ENCODE measurements at regions not wholly inside any gene's neighbourhood (a gene's known extent, or its start where the extent isn't known, plus 50 kb on each side); places are given as distances from the start of the nearest gene placed in this dataset.

GRCh38 chr11:114986365-114986764 lies 308.0 kb downstream of the NXPE2 start:
- no peak overlapping the region for H3K4me3 ChIP-seq (ENCODE audit: low read depth in 1 of 3, low read length in 3 of 3)
- no peak overlapping the region for H3K27ac ChIP-seq (ENCODE audit: low read depth in 1 of 2, low read length in 2 of 2)
- H3K9ac ChIP-seq (ENCODE audit: low read depth in 1 of 2, low read length in 2 of 2), result no peak overlapping the region
- no peaks in the 10 kb centered on the region for H3K36me3 ChIP-seq (ENCODE audit: control insufficient read depth in 4 of 4, insufficient read depth in 3 of 4, low read depth in 1 of 4, low read length in 3 of 4)
- WGBS, result 87% methylated on average over 6 of the region's 6 CpGs
- H3K9me3 ChIP-seq (ENCODE audit: control insufficient read depth in 4 of 4, low read length in 3 of 4), result no peaks in the 10 kb centered on the region
- TF ChIP-seq SP1 (IDR thresholded peaks at IDR 0.05) (no peak), EGR1 (IDR thresholded peaks at IDR 0.05; ENCODE audit: low read depth in 2 of 2) (no peak), JUND (IDR thresholded peaks at IDR 0.05) (no peak), FOXA1 (IDR thresholded peaks at IDR 0.05) (no peak), YY1 (IDR thresholded peaks at IDR 0.05) (no peak), RAD21 (IDR thresholded peaks at IDR 0.05) (no peak), GABPA (IDR thresholded peaks at IDR 0.05 in 1 of 2, conservative IDR thresholded peaks at IDR 0.05 in 1 of 2) (no peak), HNF4G (IDR thresholded peaks at IDR 0.05) (no peak), REST (IDR thresholded peaks at IDR 0.05) (no peak), ATF3 (IDR thresholded peaks at IDR 0.05) (no peak), ZBTB33 (IDR thresholded peaks at IDR 0.05) (no peak), NR2F2 (IDR thresholded peaks at IDR 0.05) (no peak), TAF1 (conservative IDR thresholded peaks at IDR 0.05) (no peak), MAX (IDR thresholded peaks at IDR 0.05) (no peak)
- TF ChIP-seq, protein P1, sequence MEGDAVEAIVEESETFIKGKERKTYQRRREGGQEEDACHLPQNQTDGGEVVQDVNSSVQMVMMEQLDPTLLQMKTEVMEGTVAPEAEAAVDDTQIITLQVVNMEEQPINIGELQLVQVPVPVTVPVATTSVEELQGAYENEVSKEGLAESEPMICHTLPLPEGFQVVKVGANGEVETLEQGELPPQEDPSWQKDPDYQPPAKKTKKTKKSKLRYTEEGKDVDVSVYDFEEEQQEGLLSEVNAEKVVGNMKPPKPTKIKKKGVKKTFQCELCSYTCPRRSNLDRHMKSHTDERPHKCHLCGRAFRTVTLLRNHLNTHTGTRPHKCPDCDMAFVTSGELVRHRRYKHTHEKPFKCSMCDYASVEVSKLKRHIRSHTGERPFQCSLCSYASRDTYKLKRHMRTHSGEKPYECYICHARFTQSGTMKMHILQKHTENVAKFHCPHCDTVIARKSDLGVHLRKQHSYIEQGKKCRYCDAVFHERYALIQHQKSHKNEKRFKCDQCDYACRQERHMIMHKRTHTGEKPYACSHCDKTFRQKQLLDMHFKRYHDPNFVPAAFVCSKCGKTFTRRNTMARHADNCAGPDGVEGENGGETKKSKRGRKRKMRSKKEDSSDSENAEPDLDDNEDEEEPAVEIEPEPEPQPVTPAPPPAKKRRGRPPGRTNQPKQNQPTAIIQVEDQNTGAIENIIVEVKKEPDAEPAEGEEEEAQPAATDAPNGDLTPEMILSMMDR (IDR thresholded peaks at IDR 0.05; ENCODE audit: low read depth, low read length, missing input control), result no peak
- H3K27me3 ChIP-seq (ENCODE audit: control insufficient read depth in 4 of 4, insufficient read depth in 4 of 4, low read length in 3 of 4), result no peaks in the 10 kb centered on the region
- H3K4me1 ChIP-seq (ENCODE audit: control insufficient read depth in 4 of 4, insufficient read depth in 4 of 4, low read length in 3 of 4), result no peaks in the 10 kb centered on the region
- no peak for DNase-seq (ENCODE audit: low spot score)

DNA sequence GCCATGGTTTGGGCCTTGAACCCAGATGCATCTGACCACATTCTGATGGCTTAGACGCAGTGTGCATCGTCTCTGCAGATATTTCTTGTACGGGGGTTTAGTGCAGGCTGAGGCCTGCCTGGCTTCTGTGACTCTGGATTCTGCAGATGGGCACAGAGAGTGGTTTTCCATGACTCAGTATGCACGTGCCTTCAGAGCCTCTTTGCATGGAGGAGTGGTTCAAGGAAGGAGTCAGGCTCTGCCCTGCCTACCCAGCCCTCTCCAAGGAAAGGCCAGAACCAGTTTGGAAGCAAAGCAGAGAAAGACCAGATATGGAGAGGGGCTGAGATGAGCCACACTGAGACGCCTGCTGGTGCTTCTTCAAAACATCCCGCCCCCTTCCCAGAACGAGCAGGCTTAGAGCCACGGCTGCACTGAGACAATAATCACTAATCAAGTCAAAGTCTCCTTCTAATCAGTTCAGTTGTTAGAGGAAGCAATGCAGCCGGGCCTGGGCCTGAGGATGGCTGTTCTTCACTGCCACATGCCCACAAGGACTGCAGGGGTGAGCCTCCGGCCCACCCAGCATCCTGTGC lies 308.9 kb downstream of the NXPE2 start:
- 69% methylated on average over 10 of the region's 10 CpGs for WGBS
- no peaks in the 10 kb centered on the region for H3K4me1 ChIP-seq (ENCODE audit: control insufficient read depth in 4 of 4, insufficient read depth in 4 of 4, low read length in 3 of 4)
- H3K9me3 ChIP-seq (ENCODE audit: control insufficient read depth in 4 of 4, low read length in 3 of 4), result no peaks in the 10 kb centered on the region
- H3K27me3 ChIP-seq (ENCODE audit: control insufficient read depth in 4 of 4, insufficient read depth in 4 of 4, low read length in 3 of 4), result no peaks in the 10 kb centered on the region
- no peaks in the 10 kb centered on the region for H3K36me3 ChIP-seq (ENCODE audit: control insufficient read depth in 4 of 4, insufficient read depth in 3 of 4, low read depth in 1 of 4, low read length in 3 of 4)
- TF ChIP-seq GABPA (IDR thresholded peaks at IDR 0.05 in 1 of 2, conservative IDR thresholded peaks at IDR 0.05 in 1 of 2), result no peak
- H3K4me3 ChIP-seq (ENCODE audit: low read depth in 1 of 3, low read length in 3 of 3), result no peak overlapping the region
- no peak overlapping the region for H3K27ac ChIP-seq (ENCODE audit: low read depth in 1 of 2, low read length in 2 of 2)
- no peak for DNase-seq (ENCODE audit: low spot score)
- H3K9ac ChIP-seq (ENCODE audit: low read depth in 1 of 2, low read length in 2 of 2), result no peak overlapping the region
